SK-N-SH (cell line): ENCODE measurements at regions not wholly inside any gene's neighbourhood (a gene's known extent, or its start where the extent isn't known, plus 50 kb on each side); places are given as distances from the start of the nearest gene placed in this dataset.

ENCODE experiments used
- CTCF ChIA-PET: fragments of 300-600, 350-600 bp; formaldehyde crosslinking; extraction: SDS; loops from one replicate; lab custom pipeline; 2021; lab: Yijun Ruan, JAX
- POLR2A ChIA-PET: fragments of 350-600 bp; sonication (Branson Sonifier 250); formaldehyde crosslinking; extraction: SDS; loops from one replicate; lab custom pipeline; 2020; ENCODE audit warnings: antibody characterized with exemption, inconsistent platforms; lab: Yijun Ruan, JAX
- DNase-seq: peaks from one replicate; pipeline ENCODE4 v3.0.0; 2012
- H2AFZ ChIP-seq: fragments of 200-600 bp; sonication (generic); 2 replicates; pipeline ENCODE4 v1.8.1; 2016; ENCODE audit warnings: antibody characterized with exemption, mild to moderate bottlenecking, low read depth
- H3F3A ChIP-seq: fragments of 200-600 bp; sonication (generic); replicated peaks from 2 replicates; pipeline ENCODE3; 2016; ENCODE audit warnings: antibody characterized with exemption, mild to moderate bottlenecking; ENCODE audit not compliant: insufficient read depth
- H3K27ac ChIP-seq, 2 experiments: fragments of 200-500 bp in 1 of 2; fragments of 200-600 bp in 1 of 2; sonication (Bioruptor generic) in 1 of 2; sonication (generic), shearing (Covaris generic) in 1 of 2; 2 replicates each; pipeline versions ENCODE4 v1.5.1 to v1.6.1; 2014 to 2016; ENCODE audit warnings: low read depth in 2 of 2, inconsistent platforms in 1 of 2, low read length in 1 of 2, mild to moderate bottlenecking in 1 of 2, mixed read lengths in 1 of 2
- H3K27me3 ChIP-seq: fragments of 200-600 bp; sonication (generic), shearing (Covaris generic); 2 replicates; pipeline ENCODE4 v1.6.1; 2016; ENCODE audit warnings: mixed run types; ENCODE audit not compliant: insufficient read depth
- H3K36me3 ChIP-seq, 2 experiments: fragments of 200-500 bp in 1 of 2; fragments of 200-600 bp in 1 of 2; sonication (Bioruptor generic) in 1 of 2; sonication (generic) in 1 of 2; replicated peaks in 1 of 2; 2 replicates each; pipeline versions ENCODE3 to v1.5.1; 2014 to 2016; ENCODE audit warnings: low read length in 1 of 2, mild to moderate bottlenecking in 1 of 2; ENCODE audit not compliant: insufficient read depth in 2 of 2, control insufficient read depth in 1 of 2
- H3K4me1 ChIP-seq, 2 experiments: fragments of 200-500 bp in 1 of 2; fragments of 200-600 bp in 1 of 2; sonication (Bioruptor generic) in 1 of 2; sonication (generic), shearing (Covaris generic) in 1 of 2; 2 replicates each; pipeline versions ENCODE4 v1.5.1 to v1.6.1; 2014 to 2016; ENCODE audit warnings: low read depth in 1 of 2, low read length in 1 of 2, mixed run types in 1 of 2; ENCODE audit not compliant: insufficient read depth in 2 of 2, control insufficient read depth in 1 of 2
- H3K4me2 ChIP-seq: fragments of 200-600 bp; sonication (generic), shearing (Covaris generic); 2 replicates; pipeline ENCODE4 v1.6.1; 2017; ENCODE audit warnings: mixed run types
- H3K4me3 ChIP-seq, 2 experiments: fragments of 200-500 bp in 1 of 2; fragments of 200-600 bp in 1 of 2; sonication (Bioruptor generic) in 1 of 2; sonication (generic), shearing (Covaris generic) in 1 of 2; 2 replicates each; pipeline versions ENCODE4 v1.5.1 to v1.8.1; 2014 to 2016; ENCODE audit warnings: low read depth in 2 of 2, inconsistent platforms in 1 of 2, low read length in 1 of 2, mild to moderate bottlenecking in 1 of 2, mixed read lengths in 1 of 2, moderate library complexity in 1 of 2
- H3K79me2 ChIP-seq: fragments of 200-600 bp; sonication (generic); 2 replicates; pipeline ENCODE4 v1.8.1; 2017; ENCODE audit warnings: mild to moderate bottlenecking; ENCODE audit not compliant: insufficient read depth
- H3K9ac ChIP-seq: fragments of 200-600 bp; sonication (generic); 2 replicates; pipeline ENCODE4 v1.6.1; 2017; ENCODE audit warnings: mixed run types
- H3K9me2 ChIP-seq: fragments of 200-600 bp; sonication (generic); 2 replicates; pipeline ENCODE4 v1.6.1; 2017; ENCODE audit warnings: mixed run types
- H3K9me3 ChIP-seq: fragments of 200-600 bp; sonication (generic); 2 replicates; pipeline ENCODE4 v1.6.1; 2017; ENCODE audit warnings: mixed run types, mild to moderate bottlenecking, moderate library complexity
- H4K20me1 ChIP-seq: fragments of 200-600 bp; sonication (generic); 2 replicates; pipeline ENCODE4 v1.6.1; 2017; ENCODE audit warnings: mild to moderate bottlenecking, mixed run types; ENCODE audit not compliant: insufficient read depth
- CHD2 ChIP-seq: fragments of 150-350 bp; IDR thresholded peaks from 2 replicates; pipeline ENCODE4 v1.6.1; 2018; ENCODE audit warnings: low read length; ENCODE audit not compliant: partially characterized antibody
- ELF1 ChIP-seq: IDR thresholded peaks from 2 replicates; pipeline ENCODE4 v1.4.0; 2012
- EP300 ChIP-seq, 2 experiments: IDR thresholded peaks; 2 replicates each; pipeline versions ENCODE4 v1.4.0 to v1.6.1; 2012; ENCODE audit warnings: borderline replicate concordance in 1 of 2, low read depth in 1 of 2, low read length in 1 of 2
- EZH2phosphoT487 ChIP-seq: fragments of 200-600 bp; sonication (generic); IDR thresholded peaks from 2 replicates; pipeline ENCODE4 v1.6.1; 2017; ENCODE audit warnings: low read depth, mixed run types, mild to moderate bottlenecking, antibody characterized with exemption, moderate library complexity, borderline replicate concordance
- FOXJ3 ChIP-seq: sonication (generic); formaldehyde crosslinking; IDR thresholded peaks from 2 replicates; pipeline ENCODE4 v1.5.1; 2020; ENCODE audit warnings: mild to moderate bottlenecking, missing genetic modification reagents
- FOXM1 ChIP-seq: IDR thresholded peaks from 2 replicates; pipeline ENCODE4 v1.4.0; 2012; ENCODE audit warnings: low read depth, mild to moderate bottlenecking
- GABPA ChIP-seq: IDR thresholded peaks from 2 replicates; pipeline ENCODE4 v1.4.0; 2012; ENCODE audit warnings: low read depth, mild to moderate bottlenecking
- GATA2 ChIP-seq: sonication (generic); formaldehyde crosslinking; IDR thresholded peaks from 2 replicates; pipeline ENCODE4 v1.5.0; 2020; ENCODE audit warnings: mild to moderate bottlenecking, missing genetic modification reagents
- JUND ChIP-seq: IDR thresholded peaks from 2 replicates; pipeline ENCODE4 v1.4.0; 2012
- MEF2A ChIP-seq: IDR thresholded peaks from 2 replicates; pipeline ENCODE4 v1.4.0; 2012; ENCODE audit warnings: low read depth, borderline replicate concordance
- POLR2AphosphoS5 ChIP-seq: IDR thresholded peaks from 2 replicates; pipeline ENCODE4 v1.6.1; 2012; ENCODE audit warnings: low read depth, low read length
- RAD21 ChIP-seq: IDR thresholded peaks from 2 replicates; pipeline ENCODE4 v1.6.1; 2012; ENCODE audit warnings: mild to moderate bottlenecking, low read length
- RXRA ChIP-seq: IDR thresholded peaks from 2 replicates; pipeline ENCODE4 v1.4.0; 2012; ENCODE audit warnings: low read depth, mild to moderate bottlenecking, borderline replicate concordance
- SIN3A ChIP-seq: IDR thresholded peaks from 2 replicates; pipeline ENCODE4 v1.6.1; 2012; ENCODE audit warnings: low read depth, mild to moderate bottlenecking, low read length, moderate library complexity, borderline replicate concordance
- TAF1 ChIP-seq: IDR thresholded peaks from 2 replicates; pipeline ENCODE4 v1.6.1; 2012; ENCODE audit warnings: low read depth, mild to moderate bottlenecking, low read length, moderate library complexity, borderline replicate concordance
- TCF12 ChIP-seq: IDR thresholded peaks from 2 replicates; pipeline ENCODE4 v1.4.0; 2012
- YY1 ChIP-seq: IDR thresholded peaks from 2 replicates; pipeline ENCODE4 v1.4.0; 2012; ENCODE audit warnings: low read depth, mild to moderate bottlenecking
- WGBS: methylation state at CpG from one replicate; pipeline ENCODE4 v1.1.6; 2017; ENCODE audit warnings: low lambda C conversion rate; 5-methylcytosine and 5-hydroxymethylcytosine counted together
- TF ChIP-seq, protein P1 (sequence below): IDR thresholded peaks from 2 replicates; pipeline ENCODE4 v1.4.0; 2012; ENCODE audit warnings: low read depth, borderline replicate concordance
- TF ChIP-seq, protein P2 (sequence below): fragments of 150-350 bp; IDR thresholded peaks from 2 replicates; pipeline ENCODE4 v1.6.1; 2017; ENCODE audit warnings: antibody characterized with exemption, low read length, low read depth, borderline replicate concordance
- TF ChIP-seq, protein P3 (sequence below): IDR thresholded peaks from 2 replicates; pipeline ENCODE4 v1.4.0; 2012; ENCODE audit warnings: low read depth, borderline replicate concordance
- TF ChIP-seq, protein P4 (sequence below): fragments of 200-600 bp; sonication (generic); IDR thresholded peaks from 2 replicates; pipeline ENCODE4 v1.6.1; 2017; ENCODE audit warnings: antibody characterized with exemption, mild to moderate bottlenecking, moderate library complexity
- TF ChIP-seq, protein P5 (sequence below): IDR thresholded peaks from 2 replicates; pipeline ENCODE4 v1.4.0; 2012; ENCODE audit warnings: low read depth

DNA sequence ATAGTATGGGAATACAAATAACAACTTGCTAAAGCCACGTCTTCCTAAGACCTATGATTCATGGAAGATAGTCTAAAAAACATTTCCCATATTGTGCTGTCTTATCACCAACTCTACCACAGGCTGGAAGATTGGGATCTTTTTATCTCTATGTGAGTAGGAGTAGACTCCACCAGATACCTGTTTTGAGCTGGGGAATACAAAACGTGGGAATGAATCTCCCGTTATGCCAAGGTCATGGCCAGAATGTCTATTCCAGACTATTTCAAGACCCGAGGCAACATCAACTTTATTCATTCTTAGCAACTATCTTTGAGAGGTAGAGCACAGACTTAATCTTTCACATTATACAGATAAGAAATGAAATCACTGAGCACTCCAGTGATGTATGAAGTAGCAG, 2350.9 kb upstream of the WWC1 start:
- Histone ChIP-seq H3K79me2 (no peaks in the 10 kb centered on the region), H3K27me3 (no peaks in the 10 kb centered on the region), H3F3A (no peaks in the 10 kb centered on the region), H3K4me3 (no peak overlapping the region), H3K9me3 (no peaks in the 10 kb centered on the region), H3K27ac (no peak overlapping the region), H4K20me1 (no peaks in the 10 kb centered on the region), H3K4me2 (no peak overlapping the region), H3K4me1 (no peaks in the 10 kb centered on the region), H3K36me3 (no peaks in the 10 kb centered on the region), H3K9me2 (no peaks in the 10 kb centered on the region), H3K9ac (no peak overlapping the region), H2AFZ (no peak overlapping the region)
- ChIA-PET CTCF (no interaction called here), POLR2A (no interaction called here)
- TF ChIP-seq CHD2 (no peak), SIN3A (no peak), YY1 (no peak), RXRA (no peak), ELF1 (no peak), FOXM1 (no peak), MEF2A (no peak), EP300 (IDR thresholded peaks at IDR 0.05; ENCODE audit: borderline replicate concordance in 1 of 2, low read depth in 1 of 2, low read length in 1 of 2) (no peak), GABPA (no peak), EZH2phosphoT487 (no peak), TAF1 (no peak), JUND (no peak), GATA2 (CRISPR knock-in tag) (no peak), TCF12 (no peak)
- TF ChIP-seq, protein P1, sequence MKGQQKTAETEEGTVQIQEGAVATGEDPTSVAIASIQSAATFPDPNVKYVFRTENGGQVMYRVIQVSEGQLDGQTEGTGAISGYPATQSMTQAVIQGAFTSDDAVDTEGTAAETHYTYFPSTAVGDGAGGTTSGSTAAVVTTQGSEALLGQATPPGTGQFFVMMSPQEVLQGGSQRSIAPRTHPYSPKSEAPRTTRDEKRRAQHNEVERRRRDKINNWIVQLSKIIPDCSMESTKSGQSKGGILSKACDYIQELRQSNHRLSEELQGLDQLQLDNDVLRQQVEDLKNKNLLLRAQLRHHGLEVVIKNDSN, result no peak
- TF ChIP-seq, protein P2, sequence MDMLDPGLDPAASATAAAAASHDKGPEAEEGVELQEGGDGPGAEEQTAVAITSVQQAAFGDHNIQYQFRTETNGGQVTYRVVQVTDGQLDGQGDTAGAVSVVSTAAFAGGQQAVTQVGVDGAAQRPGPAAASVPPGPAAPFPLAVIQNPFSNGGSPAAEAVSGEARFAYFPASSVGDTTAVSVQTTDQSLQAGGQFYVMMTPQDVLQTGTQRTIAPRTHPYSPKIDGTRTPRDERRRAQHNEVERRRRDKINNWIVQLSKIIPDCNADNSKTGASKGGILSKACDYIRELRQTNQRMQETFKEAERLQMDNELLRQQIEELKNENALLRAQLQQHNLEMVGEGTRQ, result no peak
- no peak for DNase-seq
- WGBS, result 17% methylated on average over 4 of the region's 4 CpGs

DNA sequence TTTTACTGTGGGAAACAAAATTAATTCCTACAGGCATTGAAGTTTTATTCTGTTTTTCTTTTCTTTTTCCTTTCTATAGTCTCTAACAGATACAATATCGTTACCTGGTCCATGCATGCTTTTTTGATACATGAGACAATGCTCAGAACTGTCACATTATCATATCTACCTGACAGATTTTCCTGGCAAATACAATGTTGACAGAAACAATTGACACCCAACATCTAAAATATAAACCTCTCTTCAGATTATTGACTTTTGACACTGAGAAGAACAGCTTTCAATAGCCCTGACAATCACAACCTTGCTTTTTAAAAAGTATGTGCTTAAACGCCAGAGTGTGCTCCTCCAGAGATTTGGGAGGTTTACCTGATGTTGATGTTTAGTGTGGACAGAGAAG, 2334.6 kb upstream of the WWC1 start:
- Histone ChIP-seq H3K4me2 (no peak overlapping the region), H3K4me1 (no peaks in the 10 kb centered on the region), H3K9me2 (no peaks in the 10 kb centered on the region), H3K9ac (no peak overlapping the region), H3K27me3 (no peaks in the 10 kb centered on the region), H2AFZ (no peak overlapping the region), H4K20me1 (no peaks in the 10 kb centered on the region), H3K27ac (no peak overlapping the region), H3K36me3 (no peaks in the 10 kb centered on the region), H3F3A (no peaks in the 10 kb centered on the region), H3K79me2 (no peaks in the 10 kb centered on the region), H3K9me3 (peaks cover 5% of the 10 kb centered on the region), H3K4me3 (no peak overlapping the region)
- ChIA-PET POLR2A (no interaction called here), CTCF (interaction anchor here (0.6 kb wide), 1 partner anchor 1921 kb away, joined by 3 read pairs; no protein-coding TSS in a partner anchor)
- 12% methylated on average over 2 of the region's 2 CpGs for WGBS
- DNase-seq, result no peak
- TF ChIP-seq GATA2 (CRISPR knock-in tag), result no peak
- no peak for TF ChIP-seq CHD2
- TF ChIP-seq POLR2AphosphoS5, result no peak
- TF ChIP-seq FOXJ3 (CRISPR knock-in tag), result no peak
- TF ChIP-seq RAD21, result no peak
- TF ChIP-seq, protein P3, sequence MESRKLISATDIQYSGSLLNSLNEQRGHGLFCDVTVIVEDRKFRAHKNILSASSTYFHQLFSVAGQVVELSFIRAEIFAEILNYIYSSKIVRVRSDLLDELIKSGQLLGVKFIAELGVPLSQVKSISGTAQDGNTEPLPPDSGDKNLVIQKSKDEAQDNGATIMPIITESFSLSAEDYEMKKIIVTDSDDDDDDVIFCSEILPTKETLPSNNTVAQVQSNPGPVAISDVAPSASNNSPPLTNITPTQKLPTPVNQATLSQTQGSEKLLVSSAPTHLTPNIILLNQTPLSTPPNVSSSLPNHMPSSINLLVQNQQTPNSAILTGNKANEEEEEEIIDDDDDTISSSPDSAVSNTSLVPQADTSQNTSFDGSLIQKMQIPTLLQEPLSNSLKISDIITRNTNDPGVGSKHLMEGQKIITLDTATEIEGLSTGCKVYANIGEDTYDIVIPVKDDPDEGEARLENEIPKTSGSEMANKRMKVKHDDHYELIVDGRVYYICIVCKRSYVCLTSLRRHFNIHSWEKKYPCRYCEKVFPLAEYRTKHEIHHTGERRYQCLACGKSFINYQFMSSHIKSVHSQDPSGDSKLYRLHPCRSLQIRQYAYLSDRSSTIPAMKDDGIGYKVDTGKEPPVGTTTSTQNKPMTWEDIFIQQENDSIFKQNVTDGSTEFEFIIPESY, result no peak
- TF ChIP-seq, protein P4, sequence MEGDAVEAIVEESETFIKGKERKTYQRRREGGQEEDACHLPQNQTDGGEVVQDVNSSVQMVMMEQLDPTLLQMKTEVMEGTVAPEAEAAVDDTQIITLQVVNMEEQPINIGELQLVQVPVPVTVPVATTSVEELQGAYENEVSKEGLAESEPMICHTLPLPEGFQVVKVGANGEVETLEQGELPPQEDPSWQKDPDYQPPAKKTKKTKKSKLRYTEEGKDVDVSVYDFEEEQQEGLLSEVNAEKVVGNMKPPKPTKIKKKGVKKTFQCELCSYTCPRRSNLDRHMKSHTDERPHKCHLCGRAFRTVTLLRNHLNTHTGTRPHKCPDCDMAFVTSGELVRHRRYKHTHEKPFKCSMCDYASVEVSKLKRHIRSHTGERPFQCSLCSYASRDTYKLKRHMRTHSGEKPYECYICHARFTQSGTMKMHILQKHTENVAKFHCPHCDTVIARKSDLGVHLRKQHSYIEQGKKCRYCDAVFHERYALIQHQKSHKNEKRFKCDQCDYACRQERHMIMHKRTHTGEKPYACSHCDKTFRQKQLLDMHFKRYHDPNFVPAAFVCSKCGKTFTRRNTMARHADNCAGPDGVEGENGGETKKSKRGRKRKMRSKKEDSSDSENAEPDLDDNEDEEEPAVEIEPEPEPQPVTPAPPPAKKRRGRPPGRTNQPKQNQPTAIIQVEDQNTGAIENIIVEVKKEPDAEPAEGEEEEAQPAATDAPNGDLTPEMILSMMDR, result no peak
- TF ChIP-seq, protein P5, sequence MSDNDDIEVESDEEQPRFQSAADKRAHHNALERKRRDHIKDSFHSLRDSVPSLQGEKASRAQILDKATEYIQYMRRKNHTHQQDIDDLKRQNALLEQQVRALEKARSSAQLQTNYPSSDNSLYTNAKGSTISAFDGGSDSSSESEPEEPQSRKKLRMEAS, result no peak
- no peak for TF ChIP-seq RXRA
